Fibroblast of lung (primary cell): ENCODE measurements at regions not wholly inside any gene's neighbourhood (a gene's known extent, or its start where the extent isn't known, plus 50 kb on each side); places are given as distances from the start of the nearest gene placed in this dataset.

ENCODE experiments used
- DNase-seq, 2 donors: peaks; one replicate each; pipeline versions ENCODE4 v3.0.0 to v3.0.0-alpha.2; 2010; ENCODE audit warnings: low read depth in 2 of 2
- H2AFZ ChIP-seq: 2 replicates; pipeline ENCODE4 v1.5.1; 2012; ENCODE audit warnings: low read length, control low read depth, inconsistent platforms
- H3K27ac ChIP-seq: 2 replicates; pipeline ENCODE4 v1.5.1; 2011; ENCODE audit warnings: low read length, control low read depth; ENCODE audit not compliant: insufficient read depth
- H3K27me3 ChIP-seq: 2 replicates; pipeline ENCODE4 v1.5.1; 2011; ENCODE audit warnings: mild to moderate bottlenecking, low read length; ENCODE audit not compliant: control insufficient read depth, insufficient read depth
- H3K36me3 ChIP-seq: 2 replicates; pipeline ENCODE4 v1.5.1; 2011; ENCODE audit warnings: low read length; ENCODE audit not compliant: control insufficient read depth, insufficient read depth
- H3K4me1 ChIP-seq: 2 replicates; pipeline ENCODE4 v1.5.1; 2011; ENCODE audit warnings: low read length; ENCODE audit not compliant: control insufficient read depth, insufficient read depth; ENCODE audit errors: extremely low read depth
- H3K4me2 ChIP-seq: 2 replicates; pipeline ENCODE4 v1.5.1; 2011; ENCODE audit warnings: low read length, control low read depth; ENCODE audit not compliant: insufficient read depth; ENCODE audit errors: extremely low read depth
- H3K4me3 ChIP-seq, 4 experiments: fragments of 200-600 bp in 1 of 4; sonication (generic) in 1 of 4; replicated peaks in 1 of 4; 2 replicates each; pipeline ENCODE4 v1.5.1; 2011 to 2016; ENCODE audit warnings: low read length in 4 of 4, low read depth in 3 of 4, mild to moderate bottlenecking in 3 of 4, control low read depth in 2 of 4, inconsistent platforms in 1 of 4, mixed read lengths in 1 of 4; ENCODE audit not compliant: insufficient read depth in 1 of 4; ENCODE audit errors: control extremely low read depth in 1 of 4
- H3K79me2 ChIP-seq: 2 replicates; pipeline ENCODE4 v1.5.1; 2012; ENCODE audit warnings: mild to moderate bottlenecking, low read length, inconsistent platforms; ENCODE audit not compliant: control insufficient read depth, insufficient read depth
- H3K9ac ChIP-seq: 2 replicates; pipeline ENCODE4 v1.5.1; 2011; ENCODE audit warnings: mild to moderate bottlenecking, low read length, control low read depth; ENCODE audit not compliant: insufficient read depth
- H3K9me3 ChIP-seq: 2 replicates; pipeline ENCODE4 v1.5.1; 2012; ENCODE audit warnings: low read depth, low read length; ENCODE audit not compliant: control insufficient read depth, insufficient read depth
- H4K20me1 ChIP-seq: 2 replicates; pipeline ENCODE4 v1.5.1; 2011; ENCODE audit warnings: low read length; ENCODE audit not compliant: control insufficient read depth, insufficient read depth; ENCODE audit errors: extremely low read depth
- EZH2 ChIP-seq: IDR thresholded peaks from 2 replicates; pipeline ENCODE4 v1.5.1; 2012; ENCODE audit warnings: low read length, control low read depth, mild to moderate bottlenecking; ENCODE audit errors: missing control alignments
- TF ChIP-seq, protein P1 (sequence below), 2 donors: IDR thresholded peaks in 1 of 2; conservative IDR thresholded peaks in 1 of 2; 1 replicate in 1 of 2; 2 replicates in 1 of 2; pipeline ENCODE4 v1.5.1; 2011 to 2012; ENCODE audit warnings: low read length in 2 of 2, control low read depth in 1 of 2, inconsistent platforms in 1 of 2, low read depth in 1 of 2, mild to moderate bottlenecking in 1 of 2

DNA sequence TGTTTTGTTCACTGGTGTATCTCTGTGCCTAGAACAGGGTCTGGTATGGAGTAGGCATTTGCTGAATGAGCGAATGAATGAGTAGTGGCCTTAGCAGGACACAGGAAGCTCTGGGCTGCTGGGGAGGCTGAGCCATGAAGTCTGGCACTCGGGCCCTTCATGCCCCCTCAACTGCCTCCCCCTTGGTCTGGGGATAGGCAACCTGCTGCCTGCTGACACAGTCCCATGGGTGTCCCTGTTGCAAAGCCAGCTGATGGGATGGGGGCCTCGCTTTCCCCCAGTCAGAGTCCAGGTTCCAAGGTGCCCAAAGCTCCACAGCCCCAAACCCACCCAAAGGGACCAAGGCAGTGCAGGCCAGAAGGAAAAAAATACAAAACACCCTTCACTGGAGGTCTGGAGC lies 107.0 kb upstream of the CASZ1 start:
- H3K4me3 ChIP-seq, result no peak overlapping the region
- no peak for DNase-seq
- H3K27ac ChIP-seq, result no peak overlapping the region
- H3K27me3 ChIP-seq, result peaks cover 3% of the 10 kb centered on the region
- TF ChIP-seq, protein P1, sequence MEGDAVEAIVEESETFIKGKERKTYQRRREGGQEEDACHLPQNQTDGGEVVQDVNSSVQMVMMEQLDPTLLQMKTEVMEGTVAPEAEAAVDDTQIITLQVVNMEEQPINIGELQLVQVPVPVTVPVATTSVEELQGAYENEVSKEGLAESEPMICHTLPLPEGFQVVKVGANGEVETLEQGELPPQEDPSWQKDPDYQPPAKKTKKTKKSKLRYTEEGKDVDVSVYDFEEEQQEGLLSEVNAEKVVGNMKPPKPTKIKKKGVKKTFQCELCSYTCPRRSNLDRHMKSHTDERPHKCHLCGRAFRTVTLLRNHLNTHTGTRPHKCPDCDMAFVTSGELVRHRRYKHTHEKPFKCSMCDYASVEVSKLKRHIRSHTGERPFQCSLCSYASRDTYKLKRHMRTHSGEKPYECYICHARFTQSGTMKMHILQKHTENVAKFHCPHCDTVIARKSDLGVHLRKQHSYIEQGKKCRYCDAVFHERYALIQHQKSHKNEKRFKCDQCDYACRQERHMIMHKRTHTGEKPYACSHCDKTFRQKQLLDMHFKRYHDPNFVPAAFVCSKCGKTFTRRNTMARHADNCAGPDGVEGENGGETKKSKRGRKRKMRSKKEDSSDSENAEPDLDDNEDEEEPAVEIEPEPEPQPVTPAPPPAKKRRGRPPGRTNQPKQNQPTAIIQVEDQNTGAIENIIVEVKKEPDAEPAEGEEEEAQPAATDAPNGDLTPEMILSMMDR (conservative IDR thresholded peaks at IDR 0.05 in 1 of 2, IDR thresholded peaks at IDR 0.05 in 1 of 2; ENCODE audit: low read depth in 1 of 2, low read length in 2 of 2), result no peak
- no peak for TF ChIP-seq EZH2
- no peak overlapping the region for H3K9ac ChIP-seq
- no peaks in the 10 kb centered on the region for H4K20me1 ChIP-seq
- no peaks in the 10 kb centered on the region for H3K4me1 ChIP-seq
- no peaks in the 10 kb centered on the region for H3K36me3 ChIP-seq
- no peak overlapping the region for H2AFZ ChIP-seq
- no peaks in the 10 kb centered on the region for H3K79me2 ChIP-seq
- H3K4me2 ChIP-seq, result no peak overlapping the region
- no peaks in the 10 kb centered on the region for H3K9me3 ChIP-seq

DNA sequence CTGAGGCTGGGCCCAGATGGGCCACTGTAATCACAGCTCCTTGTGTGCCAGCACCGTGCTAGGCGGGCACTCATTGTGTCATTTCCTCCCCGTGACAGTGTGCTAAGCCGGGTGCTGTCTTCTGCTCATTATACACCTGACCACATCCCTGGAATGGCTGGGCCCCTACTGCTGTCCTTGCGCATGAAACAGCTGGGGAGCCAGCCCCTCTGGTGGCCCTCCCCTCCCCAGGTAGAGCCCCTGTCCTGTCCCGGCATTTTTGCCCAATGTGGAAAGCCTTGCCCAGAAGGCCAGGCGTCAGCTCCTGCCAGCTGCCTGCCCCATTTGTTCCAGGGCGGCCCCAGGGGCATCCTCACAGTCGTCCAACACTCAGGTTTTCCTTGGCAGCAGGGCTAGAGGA lies 107.4 kb upstream of the CASZ1 start:
- no peaks in the 10 kb centered on the region for H3K9me3 ChIP-seq
- TF ChIP-seq, protein P1 (conservative IDR thresholded peaks at IDR 0.05 in 1 of 2, IDR thresholded peaks at IDR 0.05 in 1 of 2; ENCODE audit: low read depth in 1 of 2, low read length in 2 of 2), result no peak
- TF ChIP-seq EZH2, result no peak
- no peaks in the 10 kb centered on the region for H3K4me1 ChIP-seq
- no peak for DNase-seq
- H3K79me2 ChIP-seq, result no peaks in the 10 kb centered on the region
- no peaks in the 10 kb centered on the region for H3K36me3 ChIP-seq
- H3K9ac ChIP-seq, result no peak overlapping the region
- H3K4me2 ChIP-seq, result no peak overlapping the region
- no peak overlapping the region for H3K4me3 ChIP-seq
- H4K20me1 ChIP-seq, result no peaks in the 10 kb centered on the region
- no peak overlapping the region for H2AFZ ChIP-seq
- H3K27me3 ChIP-seq, result peaks cover 3% of the 10 kb centered on the region
- H3K27ac ChIP-seq, result no peak overlapping the region

DNA sequence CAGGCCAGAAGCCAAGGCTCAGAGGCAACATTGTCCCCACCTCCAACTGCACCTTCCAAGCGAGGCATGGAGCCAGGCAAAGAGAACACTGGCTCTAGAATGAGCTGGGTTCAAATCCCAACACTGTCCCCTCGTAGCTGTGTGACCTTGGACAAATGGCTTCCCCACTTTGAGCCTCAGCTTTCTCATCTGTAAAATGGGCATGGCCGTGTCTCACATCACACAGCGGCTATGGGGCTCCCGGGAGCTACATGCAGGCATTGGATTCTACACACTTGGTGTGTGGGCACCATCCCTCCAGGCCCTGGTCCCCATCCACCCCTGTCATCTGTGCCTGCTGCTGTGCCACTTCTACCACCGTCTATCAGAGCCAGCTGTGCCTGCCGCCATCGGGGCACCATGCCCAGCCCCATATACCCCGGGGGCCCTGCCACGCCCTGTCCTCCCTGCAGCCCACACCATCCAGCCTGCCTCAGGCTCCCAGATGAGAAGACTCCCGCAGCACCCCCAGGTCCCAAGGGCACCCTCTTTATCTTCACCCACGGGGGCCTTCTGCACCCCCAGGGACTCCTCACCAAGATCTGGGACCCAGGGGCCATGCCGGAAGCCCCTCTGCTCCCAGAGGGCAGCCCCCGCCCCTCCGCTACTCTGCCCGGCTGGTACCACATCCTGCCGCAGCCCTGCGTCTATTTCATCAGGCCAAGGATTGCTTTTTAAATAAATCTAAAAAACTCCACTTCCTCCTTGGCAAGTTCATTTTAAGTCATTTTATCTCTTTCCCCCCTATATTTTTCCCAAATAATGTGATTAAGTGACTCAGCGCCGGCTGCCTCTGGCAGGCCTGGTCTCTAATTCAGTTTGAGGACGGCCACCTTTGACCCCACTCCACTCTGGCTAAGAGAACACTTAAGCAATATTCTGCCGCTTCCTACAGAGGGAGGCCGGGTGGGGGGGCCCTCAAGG lies 107.8 kb upstream of the TARDBP start:
- no peak overlapping the region for H3K9ac ChIP-seq
- peaks cover 3% of the 10 kb centered on the region for H3K27me3 ChIP-seq
- no peak overlapping the region for H3K27ac ChIP-seq
- no peaks in the 10 kb centered on the region for H4K20me1 ChIP-seq
- H2AFZ ChIP-seq, result no peak overlapping the region
- TF ChIP-seq EZH2, result no peak
- TF ChIP-seq, protein P1 (conservative IDR thresholded peaks at IDR 0.05 in 1 of 2, IDR thresholded peaks at IDR 0.05 in 1 of 2; ENCODE audit: low read depth in 1 of 2, low read length in 2 of 2), result no peak
- no peaks in the 10 kb centered on the region for H3K79me2 ChIP-seq
- no peaks in the 10 kb centered on the region for H3K9me3 ChIP-seq
- H3K4me1 ChIP-seq, result no peaks in the 10 kb centered on the region
- H3K4me3 ChIP-seq, result no peak overlapping the region
- DNase-seq, result peak in 1 of 2 donors; percentile 57
- H3K36me3 ChIP-seq, result no peaks in the 10 kb centered on the region
- H3K4me2 ChIP-seq, result no peak overlapping the region
